Astrocyte (in vitro differentiated cells and primary cell): ENCODE measurements at regions not wholly inside any gene's neighbourhood (a gene's known extent, or its start where the extent isn't known, plus 50 kb on each side); places are given as distances from the start of the nearest gene placed in this dataset.

Experiments used
- CTCF ChIP-seq: IDR thresholded peaks from 2 replicates; pipeline ENCODE4 v1.5.1; 2011; ENCODE audit warnings: low read depth, mild to moderate bottlenecking, inconsistent platforms, low read length, moderate library complexity; ENCODE audit not compliant: insufficient read depth
- EZH2 ChIP-seq: IDR thresholded peaks from 2 replicates; pipeline ENCODE4 v1.6.1; 2012; ENCODE audit warnings: mild to moderate bottlenecking, low read length, inconsistent platforms; ENCODE audit not compliant: insufficient read depth

GRCh38 chr7:145005601-145006000 is 169.7 kb upstream of the TPK1 start:
- no peak for TF ChIP-seq CTCF
- no peak for TF ChIP-seq EZH2
